NOMO-1 (cell line): ENCODE measurements at regions not wholly inside any gene's neighbourhood (a gene's known extent, or its start where the extent isn't known, plus 50 kb on each side); places are given as distances from the start of the nearest gene placed in this dataset.

ENCODE experiments used
- DNase-seq, 2 experiments: peaks; one replicate each; lab custom pipeline; 2025; ENCODE audit not compliant: unreplicated experiment in 2 of 2; lab: John Stamatoyannopoulos, UW

DNA sequence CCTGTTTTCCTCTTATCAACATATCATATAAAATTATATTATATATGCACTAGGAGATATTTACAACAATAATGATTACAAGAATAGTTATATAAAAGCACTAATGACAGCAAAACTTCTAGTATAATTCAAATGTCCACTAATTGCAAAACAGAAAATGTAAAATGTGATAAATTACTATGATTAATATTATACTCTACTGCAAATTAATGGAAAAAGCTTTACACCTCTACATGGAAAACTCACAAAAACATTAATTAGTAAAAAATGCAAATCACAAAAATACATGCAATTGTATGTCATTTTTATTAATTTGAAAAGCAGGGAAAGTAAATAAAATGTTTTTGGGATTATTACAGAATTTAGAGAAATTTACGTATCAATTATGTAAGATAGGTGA lies 681.0 kb upstream of the PCDH20 start:
- DNase-seq = no peak

DNA sequence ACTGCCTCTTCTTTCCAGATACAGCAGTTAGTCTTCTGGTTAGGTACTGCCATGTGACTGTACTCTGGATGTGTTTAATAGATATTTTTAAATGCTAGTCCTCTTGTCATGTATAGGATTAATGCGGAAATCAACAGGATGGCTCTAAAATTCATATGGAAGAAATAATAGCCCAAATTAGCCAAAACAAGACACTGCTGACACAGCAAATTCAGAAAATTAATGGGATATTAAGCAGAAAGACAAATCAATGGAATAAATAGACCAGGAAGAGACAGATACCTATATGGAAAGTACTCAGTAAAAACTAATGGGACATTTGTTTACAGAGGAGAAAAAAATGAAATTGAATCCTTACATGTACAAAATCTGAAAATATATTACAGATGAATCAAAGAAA lies 679.3 kb upstream of the PCDH20 start:
- no peak for DNase-seq

DNA sequence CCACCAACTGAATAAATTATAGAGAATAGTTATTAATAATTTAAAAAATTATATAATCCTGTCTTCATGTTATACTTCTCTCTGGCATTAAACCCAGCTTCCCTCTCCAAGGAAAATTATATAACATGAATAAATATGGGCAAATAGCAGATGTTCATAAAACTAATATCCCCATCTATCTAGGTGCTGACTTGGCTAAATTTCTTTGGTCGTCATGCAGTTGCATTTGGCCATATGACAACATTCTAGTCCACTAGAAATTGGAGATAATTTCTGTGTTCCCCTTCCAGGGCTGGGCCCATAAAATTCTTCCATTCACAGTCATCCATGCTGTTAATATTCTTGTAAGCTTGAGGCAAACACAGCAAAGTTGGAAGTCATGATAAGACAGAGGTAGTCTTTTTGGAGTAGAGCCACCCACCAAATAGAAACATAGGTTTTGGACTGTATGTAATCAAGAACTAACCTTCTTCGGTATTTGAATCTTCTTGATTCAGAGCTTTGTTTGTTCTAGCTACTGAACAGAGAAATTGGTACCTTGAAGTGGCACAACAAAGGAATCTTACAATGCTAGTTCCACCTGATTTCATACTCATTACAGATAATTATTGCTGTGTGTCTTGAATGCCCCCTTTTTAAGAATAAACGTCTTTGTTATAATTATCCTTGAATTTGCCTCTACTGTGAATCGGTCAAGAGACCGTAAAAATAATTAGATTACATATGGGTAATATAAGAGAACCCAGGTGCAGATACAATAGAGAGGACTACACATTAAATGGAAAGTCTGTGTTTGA lies 678.5 kb upstream of the PCDH20 start:
- DNase-seq = no peak

DNA sequence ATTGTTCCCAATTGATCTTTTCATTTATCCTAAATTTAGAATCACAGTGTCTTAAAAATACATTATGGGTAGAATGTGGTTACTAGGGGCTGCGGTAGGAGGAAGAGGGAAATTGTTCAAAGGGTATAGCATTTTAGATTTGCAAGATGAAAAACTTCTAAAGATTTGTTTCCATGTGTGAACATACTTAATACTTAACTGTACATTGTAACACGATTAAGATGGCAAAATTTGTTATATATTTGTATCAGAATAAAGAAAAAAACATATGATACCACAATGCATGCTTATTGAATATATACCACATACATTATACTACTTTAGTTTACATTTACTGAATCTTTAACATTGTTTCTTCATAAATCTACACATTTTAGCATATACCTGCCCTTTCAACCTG lies 677.3 kb upstream of the PCDH20 start:
- DNase-seq = no peak

DNA sequence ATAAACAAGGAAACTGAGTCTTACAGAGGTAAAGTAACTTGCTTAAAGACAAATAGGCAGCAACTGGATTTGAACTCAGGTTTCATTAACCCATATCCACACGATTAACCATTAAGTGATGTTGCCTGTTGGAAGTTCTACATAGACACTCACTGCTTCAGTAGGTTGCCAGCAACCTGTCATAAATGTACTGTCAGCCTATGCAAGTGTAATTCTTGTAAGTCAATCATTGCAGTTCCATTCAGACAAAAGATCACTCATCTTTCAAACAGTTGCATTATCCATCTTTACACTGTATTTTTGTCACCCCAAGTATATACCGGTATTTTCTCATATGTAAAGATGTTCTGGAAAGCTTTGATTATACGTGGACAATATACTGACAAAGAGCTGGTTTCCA lies 676.9 kb upstream of the PCDH20 start:
- DNase-seq = no peak

DNA sequence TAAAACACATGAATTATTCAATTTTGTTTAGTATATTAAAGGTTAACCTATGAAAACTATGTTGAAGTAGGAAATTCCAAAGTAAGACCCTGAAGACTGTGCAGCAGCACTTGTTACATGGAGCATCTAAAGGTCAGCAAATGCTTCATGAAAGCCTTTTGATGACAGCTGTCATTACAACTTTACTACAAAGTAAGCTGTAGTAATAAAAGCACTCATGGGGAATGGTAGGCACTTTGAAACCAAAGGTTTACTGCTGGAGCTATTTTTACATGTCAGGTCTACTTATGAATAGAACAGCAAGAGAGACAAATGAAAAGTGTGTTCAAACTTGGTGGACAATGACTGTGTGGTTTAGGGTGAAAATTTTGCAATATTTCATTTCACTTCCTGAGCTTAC lies 672.5 kb upstream of the PCDH20 start:
- peak in 1 of 2 experiments; percentile 30 for DNase-seq

DNA sequence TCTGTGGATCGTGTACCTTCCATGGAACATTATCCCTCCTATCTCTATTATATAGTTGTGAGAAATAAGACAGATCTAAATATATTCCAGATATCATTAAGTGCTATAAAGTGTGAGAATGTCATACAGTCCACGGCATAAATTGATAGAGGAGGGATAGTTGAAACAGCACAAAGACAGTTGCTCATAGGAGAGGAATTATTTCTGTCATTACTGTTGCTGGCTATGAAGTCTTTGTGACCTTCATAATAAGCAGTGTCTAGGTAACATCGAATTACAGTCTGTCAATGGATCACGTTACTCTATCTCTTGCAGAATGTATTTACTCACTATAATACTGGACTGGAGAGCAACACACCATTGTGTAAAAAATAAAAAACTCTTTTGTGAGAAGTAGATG lies 671.5 kb upstream of the PCDH20 start:
- no peak for DNase-seq

DNA sequence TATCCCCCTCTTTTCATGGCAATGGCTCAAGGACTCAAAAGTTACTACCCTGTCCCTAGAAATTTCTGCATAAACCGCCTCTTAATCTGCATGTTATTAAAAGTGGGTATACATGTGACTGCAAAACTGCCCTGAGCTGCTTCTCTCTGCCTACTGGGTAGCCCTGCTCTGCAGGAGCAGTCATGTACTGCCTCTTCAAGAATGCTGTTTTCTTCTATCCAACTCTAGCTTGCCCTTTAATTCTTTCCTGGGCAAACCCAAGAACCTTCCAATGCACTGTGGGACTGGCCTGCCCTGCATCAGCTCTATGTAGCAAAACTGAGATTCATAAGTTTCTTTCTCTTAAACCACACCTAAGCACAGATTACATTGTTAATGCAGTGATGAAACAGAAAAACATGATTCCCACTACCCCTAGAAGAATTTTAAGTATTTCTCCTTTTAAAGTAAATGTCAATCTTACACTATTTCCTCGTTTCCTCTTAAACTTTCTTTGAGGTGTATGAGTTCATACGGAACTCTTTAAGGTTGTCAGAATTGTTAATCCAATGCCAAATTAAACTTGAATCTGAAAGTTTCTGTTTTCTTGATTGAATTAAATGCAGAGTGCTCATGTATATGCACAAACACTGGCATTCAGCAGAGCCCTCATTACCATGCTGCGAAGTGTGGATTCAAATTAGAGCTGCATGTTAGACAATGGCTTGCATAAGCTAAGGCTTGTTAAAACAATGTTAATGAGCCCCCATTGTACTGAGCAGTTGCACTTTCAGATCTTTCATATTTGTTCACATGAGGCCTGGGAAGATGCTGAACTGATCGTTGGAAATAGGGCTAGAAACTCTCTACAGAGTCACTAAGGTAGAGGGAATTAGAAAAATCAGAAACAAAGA lies 669.9 kb upstream of the PCDH20 start:
- no peak for DNase-seq

DNA sequence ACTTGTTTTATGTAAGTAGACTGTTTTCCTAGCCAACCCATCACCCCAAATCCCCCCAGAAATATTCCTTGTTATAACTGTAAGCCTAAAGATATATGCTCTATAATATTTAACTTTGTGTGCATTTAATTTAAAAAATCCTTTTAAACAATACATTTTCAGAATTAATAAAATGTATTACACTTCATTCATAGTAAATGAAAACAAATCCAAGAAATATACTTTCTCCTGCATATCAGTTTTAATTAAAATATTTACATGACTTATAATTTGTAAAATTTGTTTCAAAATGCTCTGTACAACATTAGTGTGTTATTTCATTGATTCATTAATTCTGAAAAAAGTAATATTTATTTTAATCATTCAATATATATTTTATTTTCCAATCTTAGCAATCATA lies 669.1 kb upstream of the PCDH20 start:
- no peak for DNase-seq

DNA sequence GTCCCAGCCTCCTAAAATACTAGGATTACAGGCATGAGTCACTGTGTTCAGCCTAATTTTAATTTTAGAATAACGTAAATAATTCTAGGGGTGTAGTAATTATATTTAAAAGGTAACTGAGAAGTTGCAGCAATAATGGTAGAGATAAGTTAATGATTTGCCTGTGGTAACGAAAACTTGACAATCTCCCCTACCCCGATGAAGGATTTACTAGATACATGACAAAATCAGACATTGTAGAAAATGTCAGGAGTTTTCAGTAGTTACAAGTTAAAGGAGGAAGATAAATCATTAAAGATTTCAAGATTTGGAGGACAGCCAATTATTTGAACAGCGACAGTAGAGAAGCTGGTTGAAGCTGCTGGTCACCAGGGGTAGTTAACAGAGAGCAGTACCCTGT lies 652.2 kb upstream of the PCDH20 start:
- DNase-seq = no peak

DNA sequence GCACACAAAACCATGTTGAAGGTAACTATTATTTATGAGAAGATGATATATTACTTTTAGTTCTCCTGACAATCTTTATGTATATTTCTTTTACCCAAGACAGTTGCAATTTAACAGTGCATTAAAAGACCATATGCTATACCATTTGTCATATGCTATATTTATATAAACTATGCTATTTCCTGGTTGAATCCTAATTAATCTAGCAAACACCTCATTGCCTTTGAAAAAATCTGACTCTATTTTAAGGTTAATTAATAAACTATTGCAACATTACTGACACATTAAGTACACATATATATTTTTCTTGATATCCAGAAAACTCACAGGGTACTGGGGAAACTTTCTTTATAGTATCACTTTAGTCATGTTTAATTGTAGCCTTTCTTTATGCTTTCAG lies 649.4 kb upstream of the PCDH20 start:
- no peak for DNase-seq

DNA sequence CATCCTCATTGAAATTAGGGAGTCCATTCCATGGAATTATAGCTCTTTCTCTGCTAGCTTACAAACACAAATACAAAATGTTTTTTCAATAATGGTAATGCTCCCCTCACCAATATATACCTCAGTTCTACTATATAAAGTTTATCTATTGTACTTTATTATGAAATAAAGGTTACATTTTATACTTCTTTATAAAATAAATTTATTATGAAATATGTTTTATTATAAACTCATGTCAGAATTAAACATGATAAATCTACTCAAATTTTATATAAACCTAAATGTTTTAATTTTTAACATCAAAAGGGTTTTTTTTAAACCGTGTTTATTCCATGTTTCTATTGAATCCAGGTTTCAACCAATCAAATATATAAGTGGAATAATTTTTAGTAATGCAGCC lies 646.1 kb upstream of the PCDH20 start:
- no peak for DNase-seq

DNA sequence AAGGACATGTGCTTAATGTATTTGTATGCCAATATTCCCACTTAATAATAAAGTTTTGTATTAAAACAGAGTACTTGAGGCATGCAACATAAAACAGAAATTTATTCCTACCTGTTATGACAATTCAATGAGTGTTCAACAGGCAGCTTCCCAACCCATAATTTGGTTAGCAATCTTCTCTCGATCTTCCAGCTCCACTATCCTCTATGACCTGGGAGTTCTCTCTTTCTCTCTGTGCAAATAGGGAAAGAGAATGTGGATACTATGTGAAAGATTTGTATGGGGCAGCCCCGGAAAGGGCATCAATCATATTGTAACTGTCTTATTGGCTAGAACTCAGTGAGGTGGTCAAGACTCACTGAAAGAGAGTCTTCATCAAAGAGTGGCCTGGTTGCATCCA lies 644.9 kb upstream of the PCDH20 start:
- no peak for DNase-seq

DNA sequence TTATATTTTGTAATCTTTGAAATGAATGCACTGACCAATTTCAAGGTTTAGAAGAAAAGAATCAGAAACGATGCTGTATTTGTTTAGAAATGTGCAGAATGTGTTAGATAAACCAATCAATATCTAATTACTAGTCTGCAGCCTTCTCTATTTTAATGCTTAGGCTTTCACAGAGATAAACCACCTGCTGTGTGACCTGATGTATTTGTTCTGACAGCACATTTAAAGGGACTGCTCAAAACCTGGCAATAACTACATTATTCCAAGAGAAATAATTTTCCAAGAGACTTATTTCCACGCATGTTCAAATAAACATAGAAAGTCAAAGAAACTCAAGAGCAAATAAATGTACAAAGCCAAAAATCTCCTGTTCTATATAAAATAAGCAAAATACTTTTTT lies 641.6 kb upstream of the PCDH20 start:
- DNase-seq = no peak

DNA sequence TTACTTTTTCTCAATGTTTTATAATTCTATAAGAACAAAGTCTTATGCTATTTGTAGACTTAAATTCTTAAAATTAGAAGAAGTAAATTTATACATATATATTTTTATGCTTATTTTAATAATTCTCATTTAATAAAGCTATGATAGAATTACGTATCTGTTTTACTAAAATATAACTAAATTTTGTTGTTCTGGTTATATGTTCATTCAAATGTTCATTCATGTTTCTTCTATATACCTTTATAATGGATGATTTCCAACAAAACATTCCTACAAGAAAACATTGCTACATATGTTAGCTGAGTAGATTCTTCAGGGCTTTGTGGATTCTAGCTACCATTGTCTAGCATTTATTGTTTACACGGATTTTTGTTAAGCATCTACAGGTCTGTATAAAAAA lies 634.3 kb upstream of the PCDH20 start:
- DNase-seq = no peak

DNA sequence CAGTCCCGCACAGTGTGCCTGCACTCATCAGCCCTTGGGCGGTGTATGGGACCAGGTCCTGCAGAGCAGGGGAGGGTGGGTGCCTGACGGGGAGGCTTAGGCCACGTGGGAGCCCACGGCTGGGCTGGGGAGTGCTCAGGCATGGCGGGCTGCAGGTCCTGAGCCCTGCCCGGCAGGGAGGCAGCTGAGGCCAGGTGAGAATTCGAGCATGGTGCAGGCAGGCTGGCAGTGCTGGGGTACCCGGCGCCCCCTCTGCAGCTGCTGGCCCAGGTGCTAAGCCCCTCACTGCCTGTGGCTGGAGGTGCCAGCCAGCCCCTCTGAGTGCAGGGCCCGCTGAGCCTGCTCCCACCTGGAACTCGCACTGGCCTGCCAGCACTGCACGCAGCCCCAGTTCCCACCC lies 630.9 kb upstream of the PCDH20 start:
- no peak for DNase-seq

DNA sequence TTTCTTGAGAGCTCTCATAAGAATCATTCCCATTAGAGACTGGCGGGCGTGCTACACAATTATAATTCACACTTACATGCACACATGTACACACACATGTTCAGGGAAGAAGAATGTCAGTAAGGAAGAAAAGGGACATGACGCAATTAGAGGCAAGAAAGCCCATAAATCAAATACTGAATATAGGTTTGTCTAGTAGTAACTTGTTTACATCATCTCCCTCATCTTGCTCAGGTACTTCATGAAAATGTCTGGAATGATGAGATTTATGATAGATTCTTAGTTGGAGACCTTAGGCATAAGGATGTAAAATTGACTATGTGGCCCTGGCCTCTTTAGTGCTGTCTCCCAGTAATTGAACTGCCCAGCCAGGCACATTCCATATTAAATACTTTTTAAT lies 628.0 kb upstream of the PCDH20 start:
- DNase-seq = no peak

DNA sequence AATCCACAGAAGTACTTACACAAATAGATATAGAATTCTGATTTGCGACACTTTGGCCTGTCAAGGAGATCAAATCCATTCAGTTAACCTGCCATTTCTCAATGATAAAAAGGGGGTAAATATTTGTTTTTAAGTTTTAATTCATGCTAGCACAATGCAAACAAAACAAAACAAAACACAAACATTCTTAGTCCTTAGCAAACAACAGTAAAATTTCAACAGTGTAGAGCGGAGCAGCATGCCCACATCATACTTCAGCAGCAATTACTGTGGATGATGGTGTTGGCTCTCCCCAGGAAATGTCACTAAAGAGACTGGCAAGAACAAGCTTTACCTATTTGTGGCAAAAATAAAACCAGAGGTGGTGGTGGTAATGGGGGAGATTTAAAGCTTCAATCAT lies 625.2 kb upstream of the PCDH20 start:
- DNase-seq = no peak

DNA sequence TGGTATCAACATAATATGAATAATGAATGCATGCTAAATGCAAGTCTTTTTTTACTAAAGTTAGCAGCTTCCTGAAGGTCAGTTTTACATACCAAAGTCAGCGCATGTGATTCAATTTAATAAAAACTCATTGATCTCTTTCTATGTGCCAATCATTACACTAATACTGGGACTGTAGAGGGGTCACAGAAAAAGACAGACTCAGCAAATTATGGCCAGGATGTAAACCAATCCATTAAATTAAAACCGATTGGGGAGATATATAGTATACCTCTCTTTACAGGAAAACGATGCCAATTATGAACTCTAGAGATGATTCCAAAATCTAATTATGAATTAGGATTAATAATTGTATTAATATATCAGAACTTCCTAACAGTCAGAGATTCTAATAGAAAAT lies 624.4 kb upstream of the PCDH20 start:
- DNase-seq = no peak

DNA sequence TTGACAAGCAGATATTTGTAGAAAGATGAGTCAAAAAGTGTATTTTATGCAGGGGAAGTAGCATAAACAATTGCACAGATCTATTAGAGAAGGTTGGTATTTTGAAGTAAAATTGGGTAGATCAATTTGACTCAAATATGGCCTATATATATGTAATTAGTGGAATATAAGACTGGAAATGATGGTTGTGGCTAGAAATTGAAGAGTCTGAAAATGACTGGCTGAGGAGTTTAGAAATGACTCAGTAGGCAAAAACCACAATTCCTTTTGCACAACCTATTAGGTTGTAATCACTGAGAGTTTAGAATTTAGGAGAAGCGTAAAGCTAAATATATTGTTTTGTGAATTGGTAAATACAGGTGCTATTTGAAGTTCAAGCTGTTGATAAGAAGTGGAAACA lies 622.6 kb upstream of the PCDH20 start:
- DNase-seq = peak in 1 of 2 experiments; percentile 28

DNA sequence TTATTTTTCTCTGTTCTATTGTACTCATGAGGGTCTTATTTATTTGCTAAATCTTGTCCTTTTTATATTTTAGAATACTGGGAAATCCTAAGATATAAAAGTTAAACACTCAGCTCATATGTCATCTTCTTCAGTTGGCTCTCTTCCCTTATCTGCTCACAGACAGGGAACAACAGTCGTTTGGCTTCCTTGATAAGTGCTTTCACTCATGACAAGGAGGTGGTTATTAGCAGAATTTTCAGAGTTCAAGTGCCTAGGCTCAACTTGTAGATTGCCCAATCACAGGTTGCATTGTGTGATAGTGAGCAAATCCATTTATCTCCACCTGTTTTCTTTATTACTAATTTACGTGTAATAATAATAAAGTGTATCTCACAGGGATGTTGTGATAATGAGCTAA lies 620.3 kb upstream of the PCDH20 start:
- DNase-seq = no peak

DNA sequence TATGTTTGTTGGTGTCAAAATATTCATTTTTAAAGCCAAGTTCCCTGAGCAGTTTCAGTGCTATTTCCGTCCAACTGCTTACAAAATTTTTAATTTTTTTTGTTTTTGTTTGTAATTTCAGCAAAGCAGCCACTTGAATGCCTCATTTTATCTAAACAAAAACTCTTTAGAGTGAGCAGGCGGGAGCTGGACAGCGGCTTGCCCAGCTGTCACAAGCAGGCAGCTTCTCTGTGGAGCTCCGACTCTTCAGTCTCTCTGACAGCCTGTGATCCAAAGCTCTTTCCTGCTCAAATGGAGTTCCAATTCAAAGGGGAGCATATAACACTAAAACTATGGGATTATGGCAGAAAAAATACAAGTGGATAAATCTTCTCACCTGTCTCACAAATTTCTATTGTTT lies 618.3 kb upstream of the PCDH20 start:
- DNase-seq = no peak
